ENCODE measurements at regions not wholly inside any gene's neighbourhood (a gene's known extent, or its start where the extent isn't known, plus 50 kb on each side); places are given as distances from the start of the nearest gene placed in this dataset.

GRCh38 chr6:53979468-53980067 lies 131.7 kb upstream of the MLIP start:
- no peaks in the 10 kb centered on the region for H3K9me3 ChIP-seq (ENCODE audit: control insufficient read depth, insufficient read depth, low read length)
- H3K9me2 ChIP-seq (replicated peaks; ENCODE audit: control insufficient read depth, low read length): no peaks in the 10 kb centered on the region
- no peak overlapping the region for H3K4me3 ChIP-seq (ENCODE audit: low read length)
- no peaks in the 10 kb centered on the region for H4K20me1 ChIP-seq (ENCODE audit: control insufficient read depth, insufficient read depth, low read depth, low read length)
- no peaks in the 10 kb centered on the region for H3K27me3 ChIP-seq (ENCODE audit: control insufficient read depth, low read length)
- H3F3A ChIP-seq (ENCODE audit: control insufficient read depth, insufficient read depth): no peaks in the 10 kb centered on the region
- no peak overlapping the region for H3K4me2 ChIP-seq (ENCODE audit: low read length)
- H3K4me1 ChIP-seq (ENCODE audit: control insufficient read depth, low read length): no peaks in the 10 kb centered on the region
- TF ChIP-seq EZH2phosphoT487 (IDR thresholded peaks at IDR 0.05; ENCODE audit: borderline replicate concordance, low read length): no peak
- TF ChIP-seq, protein P1, sequence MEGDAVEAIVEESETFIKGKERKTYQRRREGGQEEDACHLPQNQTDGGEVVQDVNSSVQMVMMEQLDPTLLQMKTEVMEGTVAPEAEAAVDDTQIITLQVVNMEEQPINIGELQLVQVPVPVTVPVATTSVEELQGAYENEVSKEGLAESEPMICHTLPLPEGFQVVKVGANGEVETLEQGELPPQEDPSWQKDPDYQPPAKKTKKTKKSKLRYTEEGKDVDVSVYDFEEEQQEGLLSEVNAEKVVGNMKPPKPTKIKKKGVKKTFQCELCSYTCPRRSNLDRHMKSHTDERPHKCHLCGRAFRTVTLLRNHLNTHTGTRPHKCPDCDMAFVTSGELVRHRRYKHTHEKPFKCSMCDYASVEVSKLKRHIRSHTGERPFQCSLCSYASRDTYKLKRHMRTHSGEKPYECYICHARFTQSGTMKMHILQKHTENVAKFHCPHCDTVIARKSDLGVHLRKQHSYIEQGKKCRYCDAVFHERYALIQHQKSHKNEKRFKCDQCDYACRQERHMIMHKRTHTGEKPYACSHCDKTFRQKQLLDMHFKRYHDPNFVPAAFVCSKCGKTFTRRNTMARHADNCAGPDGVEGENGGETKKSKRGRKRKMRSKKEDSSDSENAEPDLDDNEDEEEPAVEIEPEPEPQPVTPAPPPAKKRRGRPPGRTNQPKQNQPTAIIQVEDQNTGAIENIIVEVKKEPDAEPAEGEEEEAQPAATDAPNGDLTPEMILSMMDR (IDR thresholded peaks at IDR 0.05; ENCODE audit: low read depth, low read length, poor library complexity, severe bottlenecking): peak; percentile 69
- H3K79me2 ChIP-seq (ENCODE audit: control insufficient read depth, low read length): no peaks in the 10 kb centered on the region
- H3K36me3 ChIP-seq (ENCODE audit: control insufficient read depth, low read length): no peaks in the 10 kb centered on the region
- H3K27ac ChIP-seq (ENCODE audit: low read depth, low read length): no peak overlapping the region

- no peak overlapping the region for H3K4me2 ChIP-seq (ENCODE audit: low read length)
- H3K27ac ChIP-seq (ENCODE audit: low read depth, low read length): no peak overlapping the region
- no peaks in the 10 kb centered on the region for H3K9me3 ChIP-seq (ENCODE audit: control insufficient read depth, insufficient read depth, low read length)
- no peaks in the 10 kb centered on the region for H3K27me3 ChIP-seq (ENCODE audit: control insufficient read depth, low read length)
- H3K79me2 ChIP-seq (ENCODE audit: control insufficient read depth, low read length): no peaks in the 10 kb centered on the region
- no peaks in the 10 kb centered on the region for H3F3A ChIP-seq (ENCODE audit: control insufficient read depth, insufficient read depth)
- no peak for TF ChIP-seq EZH2phosphoT487 (IDR thresholded peaks at IDR 0.05; ENCODE audit: borderline replicate concordance, low read length)
- TF ChIP-seq, protein P1 (IDR thresholded peaks at IDR 0.05; ENCODE audit: low read depth, low read length, poor library complexity, severe bottlenecking): no peak
- no peaks in the 10 kb centered on the region for H3K9me2 ChIP-seq (replicated peaks; ENCODE audit: control insufficient read depth, low read length)
- no peaks in the 10 kb centered on the region for H4K20me1 ChIP-seq (ENCODE audit: control insufficient read depth, insufficient read depth, low read depth, low read length)
- H3K4me3 ChIP-seq (ENCODE audit: low read length): no peak overlapping the region
- H3K36me3 ChIP-seq (ENCODE audit: control insufficient read depth, low read length): no peaks in the 10 kb centered on the region
- 0 out of 2 replicates have a peak, but pooled peaks cover 2% of the 10 kb centered on the region for H3K4me1 ChIP-seq (ENCODE audit: control insufficient read depth, low read length)
Observed at GRCh38 chr6:53982366-53983050, 128.7 kb upstream of the MLIP start.

DNA sequence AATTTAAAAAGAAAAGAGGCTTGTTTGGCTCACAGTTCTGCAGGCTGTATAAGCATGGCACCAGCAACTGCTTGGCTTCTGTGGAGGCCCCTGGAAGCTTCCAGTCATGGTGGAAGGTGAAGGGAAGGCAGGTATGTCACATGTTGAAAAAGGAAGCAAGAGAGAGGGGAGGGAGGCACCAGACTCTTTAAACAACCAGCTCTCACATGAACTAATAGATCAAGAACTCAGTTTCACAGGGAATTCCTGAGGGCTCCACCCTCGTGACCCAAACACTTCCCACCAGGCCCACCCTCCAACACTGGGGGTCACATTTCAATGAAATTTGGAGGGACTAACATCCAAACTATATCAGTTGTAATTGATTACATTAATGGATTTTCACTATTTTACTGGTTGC lies 127.9 kb upstream of the MLIP start:
- H3F3A ChIP-seq (ENCODE audit: control insufficient read depth, insufficient read depth): no peaks in the 10 kb centered on the region
- H3K4me3 ChIP-seq (ENCODE audit: low read length): no peak overlapping the region
- H3K27ac ChIP-seq (ENCODE audit: low read depth, low read length): no peak overlapping the region

More for the DNA sequence above, 127.9 kb upstream of the MLIP start:
- Histone ChIP-seq H3K9me2 (replicated peaks; ENCODE audit: control insufficient read depth, low read length) (no peaks in the 10 kb centered on the region), H3K27me3 (ENCODE audit: control insufficient read depth, low read length) (no peaks in the 10 kb centered on the region), H3K36me3 (ENCODE audit: control insufficient read depth, low read length) (no peaks in the 10 kb centered on the region), H3K4me1 (ENCODE audit: control insufficient read depth, low read length) (0 out of 2 replicates have a peak, but pooled peaks cover 2% of the 10 kb centered on the region), H4K20me1 (ENCODE audit: control insufficient read depth, insufficient read depth, low read depth, low read length) (no peaks in the 10 kb centered on the region), H3K79me2 (ENCODE audit: control insufficient read depth, low read length) (no peaks in the 10 kb centered on the region), H3K9me3 (ENCODE audit: control insufficient read depth, insufficient read depth, low read length) (no peaks in the 10 kb centered on the region), H3K4me2 (ENCODE audit: low read length) (no peak overlapping the region)
- no peak for TF ChIP-seq EZH2phosphoT487 (IDR thresholded peaks at IDR 0.05; ENCODE audit: borderline replicate concordance, low read length)
- TF ChIP-seq, protein P1 (IDR thresholded peaks at IDR 0.05; ENCODE audit: low read depth, low read length, poor library complexity, severe bottlenecking): no peak

All from DOHH2 (cell line).